ENCODE measurements at regions not wholly inside any gene's neighbourhood (a gene's known extent, or its start where the extent isn't known, plus 50 kb on each side); places are given as distances from the start of the nearest gene placed in this dataset.

GRCh38 chr7:64916-65341, 127.4 kb upstream of the FAM20C start:
- H2AFZ ChIP-seq (ENCODE audit: low read depth, low read length), result no peak overlapping the region
- H3K4me3 ChIP-seq (ENCODE audit: low read depth in 1 of 2, low read length in 2 of 2), result no peak overlapping the region
- no peak for DNase-seq
- H3K9me3 ChIP-seq (ENCODE audit: insufficient read depth, low read length, severe bottlenecking), result no peaks in the 10 kb centered on the region
- peaks cover 6% of the 10 kb centered on the region for H3K27me3 ChIP-seq (ENCODE audit: insufficient read depth, low read length, poor library complexity)
- H3K79me2 ChIP-seq (ENCODE audit: insufficient read depth, low read length), result no peaks in the 10 kb centered on the region
- no peak overlapping the region for H3K9ac ChIP-seq (ENCODE audit: low read depth, low read length)
- no peaks in the 10 kb centered on the region for H3K4me1 ChIP-seq (ENCODE audit: insufficient read depth, low read length)
- H3K27ac ChIP-seq (ENCODE audit: low read length), result no peak overlapping the region
- H3K36me3 ChIP-seq (ENCODE audit: insufficient read depth, low read length), result no peaks in the 10 kb centered on the region
- no peak overlapping the region for H3K4me2 ChIP-seq (ENCODE audit: insufficient read depth, low read length)
- ATAC-seq (ENCODE audit: insufficient read depth, low read depth), result no peak
- TF ChIP-seq CTCF (IDR thresholded peaks at IDR 0.05; ENCODE audit: borderline replicate concordance, extremely low read depth, low read length, poor library complexity, severe bottlenecking) (no peak), EZH2 (IDR thresholded peaks at IDR 0.05; ENCODE audit: borderline replicate concordance, low read depth, low read length, severe bottlenecking) (no peak)
- H4K20me1 ChIP-seq (ENCODE audit: insufficient read depth, low read length), result no peaks in the 10 kb centered on the region; the same call in 1 of the 2 replicates

GRCh38 chr7:65554-65953, 126.8 kb upstream of the FAM20C start:
- peaks cover 6% of the 10 kb centered on the region for H3K27me3 ChIP-seq (ENCODE audit: insufficient read depth, low read length, poor library complexity)
- H3K9me3 ChIP-seq (ENCODE audit: insufficient read depth, low read length, severe bottlenecking), result no peaks in the 10 kb centered on the region
- no peak overlapping the region for H2AFZ ChIP-seq (ENCODE audit: low read depth, low read length)
- no peak overlapping the region for H3K4me2 ChIP-seq (ENCODE audit: insufficient read depth, low read length)
- ATAC-seq (ENCODE audit: insufficient read depth, low read depth) (no peak), DNase-seq (no peak)
- H4K20me1 ChIP-seq (ENCODE audit: insufficient read depth, low read length), result no peaks in the 10 kb centered on the region; the same call in 1 of the 2 replicates
- no peak overlapping the region for H3K27ac ChIP-seq (ENCODE audit: low read length)
- no peaks in the 10 kb centered on the region for H3K4me1 ChIP-seq (ENCODE audit: insufficient read depth, low read length)
- no peaks in the 10 kb centered on the region for H3K79me2 ChIP-seq (ENCODE audit: insufficient read depth, low read length)
- H3K4me3 ChIP-seq (ENCODE audit: low read depth in 1 of 2, low read length in 2 of 2), result no peak overlapping the region
- no peaks in the 10 kb centered on the region for H3K36me3 ChIP-seq (ENCODE audit: insufficient read depth, low read length)
- no peak overlapping the region for H3K9ac ChIP-seq (ENCODE audit: low read depth, low read length)
- TF ChIP-seq EZH2 (IDR thresholded peaks at IDR 0.05; ENCODE audit: borderline replicate concordance, low read depth, low read length, severe bottlenecking) (no peak), CTCF (IDR thresholded peaks at IDR 0.05; ENCODE audit: borderline replicate concordance, extremely low read depth, low read length, poor library complexity, severe bottlenecking) (no peak)

GRCh38 chr7:66296-66695, 126.1 kb upstream of the FAM20C start:
- Histone ChIP-seq H4K20me1 (ENCODE audit: insufficient read depth, low read length) (no peaks in the 10 kb centered on the region; the same call in 1 of the 2 replicates), H3K4me1 (ENCODE audit: insufficient read depth, low read length) (no peaks in the 10 kb centered on the region), H3K4me3 (ENCODE audit: low read depth in 1 of 2, low read length in 2 of 2) (no peak overlapping the region), H3K9me3 (ENCODE audit: insufficient read depth, low read length, severe bottlenecking) (no peaks in the 10 kb centered on the region), H3K4me2 (ENCODE audit: insufficient read depth, low read length) (no peak overlapping the region), H3K36me3 (ENCODE audit: insufficient read depth, low read length) (no peaks in the 10 kb centered on the region), H2AFZ (ENCODE audit: low read depth, low read length) (no peak overlapping the region), H3K9ac (ENCODE audit: low read depth, low read length) (no peak overlapping the region), H3K27me3 (ENCODE audit: insufficient read depth, low read length, poor library complexity) (peaks cover 4% of the 10 kb centered on the region), H3K79me2 (ENCODE audit: insufficient read depth, low read length) (no peaks in the 10 kb centered on the region), H3K27ac (ENCODE audit: low read length) (no peak overlapping the region)
- no peak for ATAC-seq (ENCODE audit: insufficient read depth, low read depth)
- no peak for TF ChIP-seq CTCF (IDR thresholded peaks at IDR 0.05; ENCODE audit: borderline replicate concordance, extremely low read depth, low read length, poor library complexity, severe bottlenecking)
- no peak for TF ChIP-seq EZH2 (IDR thresholded peaks at IDR 0.05; ENCODE audit: borderline replicate concordance, low read depth, low read length, severe bottlenecking)
- no peak for DNase-seq

- H3K4me2 ChIP-seq (ENCODE audit: insufficient read depth, low read length), result no peak overlapping the region
- H3K79me2 ChIP-seq (ENCODE audit: insufficient read depth, low read length), result no peaks in the 10 kb centered on the region
- no peaks in the 10 kb centered on the region for H3K4me1 ChIP-seq (ENCODE audit: insufficient read depth, low read length)
- H3K36me3 ChIP-seq (ENCODE audit: insufficient read depth, low read length), result no peaks in the 10 kb centered on the region
- no peak for ATAC-seq (ENCODE audit: insufficient read depth, low read depth)
- no peak overlapping the region for H3K9ac ChIP-seq (ENCODE audit: low read depth, low read length)
- no peak overlapping the region for H2AFZ ChIP-seq (ENCODE audit: low read depth, low read length)
- H3K4me3 ChIP-seq (ENCODE audit: low read depth in 1 of 2, low read length in 2 of 2), result no peak overlapping the region
- H3K9me3 ChIP-seq (ENCODE audit: insufficient read depth, low read length, severe bottlenecking), result no peaks in the 10 kb centered on the region
- TF ChIP-seq CTCF (IDR thresholded peaks at IDR 0.05; ENCODE audit: borderline replicate concordance, extremely low read depth, low read length, poor library complexity, severe bottlenecking) (no peak), EZH2 (IDR thresholded peaks at IDR 0.05; ENCODE audit: borderline replicate concordance, low read depth, low read length, severe bottlenecking) (no peak)
- peaks cover 4% of the 10 kb centered on the region for H3K27me3 ChIP-seq (ENCODE audit: insufficient read depth, low read length, poor library complexity)
- H3K27ac ChIP-seq (ENCODE audit: low read length), result no peak overlapping the region
- DNase-seq, result no peak
- H4K20me1 ChIP-seq (ENCODE audit: insufficient read depth, low read length), result no peaks in the 10 kb centered on the region; the same call in 1 of the 2 replicates
Measured at GRCh38 chr7:66741-67140, 125.6 kb upstream of the FAM20C start.
